Type B pancreatic cell (in vitro differentiated cells): ENCODE measurements at regions not wholly inside any gene's neighbourhood (a gene's known extent, or its start where the extent isn't known, plus 50 kb on each side); places are given as distances from the start of the nearest gene placed in this dataset.

Experiments
- DNase-seq: peaks from one replicate; pipeline ENCODE4 v3.0.0; 2021; ENCODE audit warnings: mixed read lengths; ENCODE audit not compliant: unreplicated experiment; ENCODE audit errors: extremely low spot score
- H3K27ac Mint-ChIP-seq: 2 replicates; pipeline ENCODE4 v1.8.0; 2021; ENCODE audit warnings: mild to moderate bottlenecking, mixed read lengths
- H3K27me3 Mint-ChIP-seq: 2 replicates; pipeline ENCODE4 v1.8.0; 2021; ENCODE audit warnings: mixed read lengths
- H3K36me3 Mint-ChIP-seq: 2 replicates; pipeline ENCODE4 v1.8.0; 2021; ENCODE audit warnings: mixed read lengths
- H3K4me1 Mint-ChIP-seq: one replicate; pipeline ENCODE4 v1.8.0; 2021; ENCODE audit warnings: mixed read lengths; ENCODE audit not compliant: unreplicated experiment
- H3K4me3 Mint-ChIP-seq: 2 replicates; pipeline ENCODE4 v1.8.0; 2021; ENCODE audit warnings: mild to moderate bottlenecking, mixed read lengths
- H3K9me3 Mint-ChIP-seq: 2 replicates; pipeline ENCODE4 v1.8.0; 2021; ENCODE audit warnings: mixed read lengths
- CTCF ChIP-seq: fragments of 200-600 bp; sonication (generic); conservative IDR thresholded peaks from 2 replicates; pipeline ENCODE4 v1.5.0; 2021; ENCODE audit warnings: antibody characterized with exemption, mild to moderate bottlenecking

- no peak for TF ChIP-seq CTCF
- Mint-ChIP-seq H3K27ac (no peak overlapping the region), H3K36me3 (no peaks in the 10 kb centered on the region), H3K4me1 (no peaks in the 10 kb centered on the region), H3K9me3 (peaks cover 4% of the 10 kb centered on the region), H3K4me3 (no peak overlapping the region), H3K27me3 (no peaks in the 10 kb centered on the region)
- DNase-seq: no peak
Observed at GRCh38 chrX:148363471-148364235, 136.8 kb upstream of the AFF2 start.

GRCh38 chrX:148365233-148365632 is 135.2 kb upstream of the AFF2 start:
- no peak overlapping the region for H3K27ac Mint-ChIP-seq
- no peaks in the 10 kb centered on the region for H3K4me1 Mint-ChIP-seq
- no peak for DNase-seq
- no peak overlapping the region for H3K4me3 Mint-ChIP-seq
- no peaks in the 10 kb centered on the region for H3K36me3 Mint-ChIP-seq
- no peak for TF ChIP-seq CTCF
- H3K9me3 Mint-ChIP-seq: peaks cover 4% of the 10 kb centered on the region
- H3K27me3 Mint-ChIP-seq: no peaks in the 10 kb centered on the region

GRCh38 chrX:148371291-148371690 is 129.1 kb upstream of the AFF2 start:
- Mint-ChIP-seq H3K27me3 (no peaks in the 10 kb centered on the region), H3K36me3 (no peaks in the 10 kb centered on the region), H3K4me1 (no peaks in the 10 kb centered on the region), H3K27ac (no peak overlapping the region), H3K4me3 (no peak overlapping the region), H3K9me3 (no peaks in the 10 kb centered on the region)
- DNase-seq: no peak
- TF ChIP-seq CTCF: no peak

GRCh38 chrX:148372925-148373324 is 127.5 kb upstream of the AFF2 start:
- no peaks in the 10 kb centered on the region for H3K27me3 Mint-ChIP-seq
- no peaks in the 10 kb centered on the region for H3K9me3 Mint-ChIP-seq
- no peak for TF ChIP-seq CTCF
- H3K4me3 Mint-ChIP-seq: no peak overlapping the region
- no peak for DNase-seq
- H3K4me1 Mint-ChIP-seq: no peaks in the 10 kb centered on the region
- H3K36me3 Mint-ChIP-seq: no peaks in the 10 kb centered on the region
- no peak overlapping the region for H3K27ac Mint-ChIP-seq

- H3K9me3 Mint-ChIP-seq: no peaks in the 10 kb centered on the region
- no peak overlapping the region for H3K4me3 Mint-ChIP-seq
- TF ChIP-seq CTCF: no peak
- no peaks in the 10 kb centered on the region for H3K4me1 Mint-ChIP-seq
- no peak for DNase-seq
- no peaks in the 10 kb centered on the region for H3K36me3 Mint-ChIP-seq
- H3K27ac Mint-ChIP-seq: no peak overlapping the region
- no peaks in the 10 kb centered on the region for H3K27me3 Mint-ChIP-seq
Observed at GRCh38 chrX:148376342-148376741, 124.1 kb upstream of the AFF2 start.

- no peak for TF ChIP-seq CTCF
- Mint-ChIP-seq H3K27ac (no peak overlapping the region), H3K36me3 (no peaks in the 10 kb centered on the region), H3K4me1 (no peaks in the 10 kb centered on the region), H3K27me3 (no peaks in the 10 kb centered on the region), H3K9me3 (no peaks in the 10 kb centered on the region), H3K4me3 (no peak overlapping the region)
- no peak for DNase-seq
Observed at GRCh38 chrX:148380107-148380506, 120.3 kb upstream of the AFF2 start.
